HG03095 (cell line): ENCODE measurements at regions not wholly inside any gene's neighbourhood (a gene's known extent, or its start where the extent isn't known, plus 50 kb on each side); places are given as distances from the start of the nearest gene placed in this dataset.
"Not testable (repeated sequence)": the region's sequence is repeated elsewhere in the genome, so short reads cannot be mapped to it uniquely, and the experiment has no call there.

Experiments used
- ATAC-seq: cut with Tn5 transposase; IDR thresholded peaks from one replicate; pipeline ENCODE4 v1.9.1; 2021; ENCODE audit warnings: moderate library complexity; ENCODE audit not compliant: unreplicated experiment

DNA sequence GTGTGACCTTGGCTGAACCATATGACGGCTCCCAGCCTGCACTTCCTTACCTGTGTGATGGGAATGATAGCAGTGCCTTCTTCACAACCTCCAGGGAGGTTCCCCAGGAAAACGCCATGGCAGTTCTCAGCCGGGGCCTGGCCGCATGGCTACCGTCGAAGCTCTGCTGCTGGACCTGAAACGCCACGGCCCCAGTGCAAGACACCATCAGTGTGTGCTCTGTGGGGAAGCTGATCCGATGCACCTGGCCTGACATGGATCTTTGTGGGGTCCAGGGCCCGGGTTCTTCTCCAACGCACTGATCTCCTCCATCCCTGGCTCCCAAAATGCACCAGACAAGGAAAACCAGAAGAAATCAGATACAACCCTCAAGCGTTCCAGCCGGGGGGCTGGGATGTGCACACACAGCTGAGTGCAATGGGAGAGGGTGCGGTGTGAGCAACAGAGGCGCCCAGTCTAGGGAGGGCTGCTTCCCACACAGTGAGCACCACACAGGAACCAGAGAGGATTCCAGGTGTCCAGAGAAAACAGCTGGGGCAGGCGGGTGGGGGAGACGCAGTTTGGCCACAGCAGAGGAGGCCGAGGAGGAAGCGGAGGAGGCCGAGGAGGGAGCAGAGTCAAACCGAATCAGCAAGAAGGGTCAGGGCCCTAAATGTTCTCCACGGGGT is 54.3 kb upstream of the ZNF469 start:
- ATAC-seq = no peak

DNA sequence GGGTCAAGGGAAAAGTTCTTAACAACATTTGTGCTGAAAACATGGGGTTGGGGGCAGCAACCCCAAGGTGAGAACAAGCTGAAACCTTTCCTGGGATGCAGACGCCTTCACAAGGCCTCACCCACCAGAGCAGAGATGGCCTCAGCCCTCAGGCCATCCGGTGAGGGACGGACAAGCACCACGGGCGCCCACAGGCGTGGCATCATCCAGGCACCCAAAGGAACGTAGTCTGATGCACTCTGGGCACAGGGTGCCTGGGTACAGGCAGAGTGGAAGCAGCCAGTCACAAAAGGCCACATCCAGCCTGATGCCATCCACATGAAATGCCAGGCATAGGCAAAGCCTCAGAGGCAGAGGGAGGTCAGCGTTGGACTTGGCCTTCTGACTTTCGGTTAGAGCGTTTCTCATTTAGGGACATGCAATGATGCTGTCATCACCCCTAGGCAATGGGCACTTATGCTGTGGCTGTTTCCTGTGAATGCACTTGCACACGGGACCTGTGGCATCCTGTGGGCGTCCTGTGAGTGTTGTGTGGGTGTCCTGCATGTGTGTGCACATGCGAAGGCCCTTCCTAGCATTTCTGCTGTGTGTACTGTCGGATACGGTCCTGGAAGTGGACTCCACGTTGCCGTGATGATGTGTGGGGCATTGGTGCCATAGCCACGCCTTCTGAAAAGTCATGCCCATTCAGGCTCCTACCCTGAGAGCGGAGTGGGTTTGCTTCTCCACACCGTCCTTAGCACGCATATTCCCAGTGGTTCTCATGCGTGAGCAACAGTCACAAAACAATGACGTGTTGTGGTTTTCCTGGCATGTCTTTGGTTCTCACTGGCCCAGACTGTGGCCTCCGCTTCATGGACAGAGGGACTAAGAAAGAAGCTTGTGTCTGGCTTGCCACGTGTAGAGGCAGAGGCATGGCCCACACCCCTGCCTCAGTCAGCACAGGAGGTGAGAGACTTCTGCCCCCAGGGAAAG is 52.7 kb upstream of the ZNF469 start:
- no peak for ATAC-seq

DNA sequence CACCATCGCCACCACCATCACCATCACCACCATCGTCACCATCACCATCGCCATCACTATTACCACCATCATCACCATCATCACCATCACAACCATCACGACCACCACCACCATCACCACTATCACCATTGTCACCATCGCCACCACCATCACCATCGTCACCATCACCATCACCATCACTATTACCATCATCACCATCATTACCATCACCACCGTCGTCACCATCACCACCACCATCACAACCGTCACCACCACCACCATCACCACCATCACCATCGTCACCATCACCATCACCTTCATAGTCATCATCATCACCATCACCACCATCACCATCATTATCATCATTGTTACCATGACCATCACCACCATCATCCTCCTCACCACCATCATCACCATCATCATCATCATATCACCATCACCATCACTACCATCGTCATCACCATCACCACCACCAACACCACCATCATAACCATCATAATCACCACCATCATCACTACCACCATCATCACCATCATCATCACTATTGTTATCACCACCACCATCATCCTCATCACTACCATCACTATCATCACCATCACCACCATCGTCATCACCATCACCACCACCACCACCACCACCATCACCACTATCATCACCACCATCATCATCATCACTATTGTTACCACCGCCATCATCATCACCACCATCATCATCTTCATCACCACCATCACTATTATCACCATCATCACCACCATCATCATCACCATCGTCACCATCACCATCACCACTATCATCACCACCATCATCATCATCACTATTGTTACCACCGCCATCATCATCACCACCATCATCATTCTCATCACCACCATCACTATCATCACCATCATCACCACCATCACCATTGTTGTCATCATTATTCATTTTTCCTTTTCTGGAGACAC is 51.5 kb upstream of the ZNF469 start:
- no peak for ATAC-seq

DNA sequence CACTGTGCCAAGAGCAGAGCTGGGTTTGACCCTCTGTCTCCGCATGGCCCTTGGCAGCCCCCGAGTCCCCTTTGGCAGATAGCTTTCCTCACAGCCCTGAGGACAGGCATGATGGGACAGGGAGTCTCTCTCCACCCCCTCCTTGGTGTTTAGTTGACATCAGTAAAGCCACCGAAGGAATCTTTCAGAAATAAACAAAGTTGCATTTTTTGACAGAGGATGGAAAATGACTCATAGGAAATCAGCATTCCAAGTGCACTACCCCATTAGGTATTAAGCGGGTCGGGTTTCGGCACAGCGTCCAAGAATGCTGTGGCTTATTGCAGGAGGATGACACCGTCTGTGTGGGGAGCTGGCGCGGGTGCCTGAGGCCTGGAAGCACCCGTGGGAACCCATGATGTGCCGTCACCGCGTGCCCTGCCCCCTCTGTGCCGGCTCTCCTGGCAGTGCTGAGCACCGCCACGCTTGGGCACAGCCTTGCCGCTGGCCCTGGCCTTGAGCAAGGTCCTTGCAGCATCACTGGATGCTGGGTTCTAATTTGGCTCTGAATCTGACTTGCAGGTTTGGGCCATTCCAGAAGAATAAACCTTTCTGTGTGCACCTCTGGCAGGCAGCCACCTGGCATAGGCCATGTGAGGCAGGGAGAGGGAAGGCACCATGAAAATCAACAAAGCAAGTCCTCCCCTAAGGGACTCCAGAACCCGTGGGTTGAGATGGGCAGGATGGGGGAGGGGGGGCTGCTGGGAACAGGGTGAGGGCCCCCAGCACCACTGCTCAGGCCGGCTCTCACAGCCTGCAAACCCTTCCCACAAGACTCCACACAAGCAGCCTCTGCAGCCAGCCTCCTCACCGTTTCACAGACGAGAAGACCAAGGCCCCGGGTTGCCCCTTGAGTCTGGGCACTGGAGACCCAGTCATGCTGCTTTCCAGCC is 50.5 kb upstream of the ZNF469 start:
- ATAC-seq = no peak

GRCh38 chr16:88332921-88333825 is 49.6 kb upstream of the ZNF469 start:
- not testable (repeated sequence) for ATAC-seq
